GM18502 (cell line): ENCODE measurements at regions not wholly inside any gene's neighbourhood (a gene's known extent, or its start where the extent isn't known, plus 50 kb on each side); places are given as distances from the start of the nearest gene placed in this dataset.
"Not testable (repeated sequence)": the region's sequence is repeated elsewhere in the genome, so short reads cannot be mapped to it uniquely, and the experiment has no call there.

ENCODE experiments used
- ATAC-seq: cut with Tn5 transposase; IDR thresholded peaks from one replicate; pipeline ENCODE4 v1.9.1; 2021; ENCODE audit warnings: mild to moderate bottlenecking; ENCODE audit not compliant: unreplicated experiment, poor library complexity

GRCh38 chr11:114925591-114925990 lies 247.3 kb downstream of the NXPE2 start:
- ATAC-seq = no peak

- ATAC-seq = no peak
Measured at GRCh38 chr11:114928260-114928870, 250.0 kb downstream of the NXPE2 start.

GRCh38 chr11:114929351-114930000 lies 251.1 kb downstream of the NXPE2 start:
- ATAC-seq = no peak

- ATAC-seq = no peak
Measured at GRCh38 chr11:114938799-114939198, 260.5 kb downstream of the NXPE2 start.

GRCh38 chr11:114942207-114942606 lies 263.9 kb downstream of the NXPE2 start:
- no peak for ATAC-seq

GRCh38 chr11:114949614-114950351 lies 271.5 kb downstream of the NXPE2 start:
- ATAC-seq = no peak

GRCh38 chr11:114953039-114953438 lies 274.7 kb downstream of the NXPE2 start:
- ATAC-seq = no peak

GRCh38 chr11:114955923-114956322 lies 277.6 kb downstream of the NXPE2 start:
- ATAC-seq = no peak

GRCh38 chr11:114956566-114956965 lies 278.2 kb downstream of the NXPE2 start:
- ATAC-seq = no peak

- no peak for ATAC-seq
Measured at GRCh38 chr11:114959953-114960505, 281.7 kb downstream of the NXPE2 start.

GRCh38 chr11:114960819-114961218 lies 282.5 kb downstream of the NXPE2 start:
- not testable (repeated sequence) for ATAC-seq

- no peak for ATAC-seq
Measured at GRCh38 chr11:114964676-114965214, 286.4 kb downstream of the NXPE2 start.

GRCh38 chr11:114970927-114971645 lies 292.8 kb downstream of the NXPE2 start:
- ATAC-seq = no peak

- ATAC-seq = no peak
Measured at GRCh38 chr11:114972105-114972504, 293.8 kb downstream of the NXPE2 start.

GRCh38 chr11:114977651-114978050 lies 299.3 kb downstream of the NXPE2 start:
- ATAC-seq = no peak

- no peak for ATAC-seq
Measured at GRCh38 chr11:114982141-114982540, 303.8 kb downstream of the NXPE2 start.

- no peak for ATAC-seq
Measured at GRCh38 chr11:114984611-114985163, 306.4 kb downstream of the NXPE2 start.

GRCh38 chr11:114986365-114986764 lies 308.0 kb downstream of the NXPE2 start:
- ATAC-seq = no peak

- no peak for ATAC-seq
Measured at GRCh38 chr11:114987186-114987760, 308.9 kb downstream of the NXPE2 start.

- ATAC-seq = no peak
Measured at GRCh38 chr11:114988644-114989043, 310.3 kb downstream of the NXPE2 start.
